ENCODE measurements at regions not wholly inside any gene's neighbourhood (a gene's known extent, or its start where the extent isn't known, plus 50 kb on each side); places are given as distances from the start of the nearest gene placed in this dataset.
"Not testable (repeated sequence)": the region's sequence is repeated elsewhere in the genome, so short reads cannot be mapped to it uniquely, and the experiment has no call there.

DNA sequence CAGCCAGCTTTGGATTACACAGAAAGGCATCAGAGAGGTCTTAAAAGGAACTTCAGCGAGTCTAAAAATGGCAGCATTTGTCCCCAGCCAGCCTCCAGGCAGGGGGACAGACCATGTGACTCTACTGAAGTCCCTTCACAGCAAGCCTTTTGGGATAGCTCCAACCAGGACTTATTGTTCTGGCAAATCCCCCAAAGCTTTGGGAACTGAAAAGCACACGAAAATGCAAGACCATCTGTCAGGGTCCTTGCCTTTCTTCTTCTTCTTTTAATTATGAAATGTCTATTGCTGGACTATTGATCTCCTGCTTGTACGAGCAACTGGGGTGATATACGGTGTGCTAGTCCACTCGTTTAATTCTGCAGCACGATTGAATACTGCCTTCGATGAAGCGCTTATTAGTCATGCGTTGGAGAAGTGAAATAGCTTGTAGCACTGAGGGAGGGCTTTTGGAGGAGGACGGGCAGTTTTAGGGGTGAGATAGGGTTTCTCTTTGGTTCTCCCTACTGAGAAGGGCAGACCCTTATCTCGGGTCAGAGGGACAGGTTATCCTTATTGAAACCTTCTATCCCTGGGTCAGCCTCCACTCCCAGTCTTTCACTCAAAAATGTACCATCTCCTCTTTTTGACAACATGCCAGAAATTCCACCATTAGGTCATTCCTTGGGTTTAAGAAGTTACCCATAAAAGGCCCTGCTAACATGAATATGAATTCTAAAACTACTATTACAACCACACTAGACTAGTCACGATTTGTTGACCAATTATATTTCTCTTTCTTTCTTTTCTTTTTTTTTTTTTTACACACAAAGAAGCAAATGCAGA lies 416.4 kb downstream of the MIAT start:
- no peak for DNase-seq

DNA sequence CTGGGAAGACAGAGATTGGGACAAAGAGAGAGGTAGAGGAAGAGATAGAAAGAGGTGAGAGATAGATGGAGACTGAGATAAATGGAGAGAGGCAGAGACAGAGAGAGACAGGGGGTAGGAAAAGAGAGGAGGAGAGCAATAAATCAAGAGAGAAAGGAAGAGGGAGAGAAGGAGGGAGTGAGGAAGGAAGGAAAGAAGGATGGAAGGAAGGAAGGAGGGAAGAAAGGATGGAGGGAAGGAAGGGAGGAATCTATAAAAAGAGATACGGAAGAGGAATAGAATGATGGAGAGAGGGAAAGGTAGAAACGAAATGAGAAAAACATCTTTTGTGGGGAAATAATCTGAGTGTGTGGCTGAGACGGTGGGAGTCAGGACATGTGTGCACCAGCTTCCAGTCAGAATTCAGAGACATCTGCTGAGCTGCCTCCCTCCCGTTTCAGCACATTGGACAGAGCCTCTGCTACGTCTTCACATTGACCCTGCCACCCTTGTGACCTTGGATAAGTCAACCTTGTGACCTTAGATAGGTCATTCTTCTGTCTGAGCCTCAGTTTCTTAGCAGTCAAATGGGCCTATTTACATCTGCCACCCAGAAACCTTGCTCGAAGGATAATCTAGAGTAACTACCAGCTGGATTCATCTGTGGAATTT lies 417.8 kb downstream of the MIAT start:
- DNase-seq = no peak

- no peak for DNase-seq
Measured at GRCh38 chr22:27075891-27076290, 418.5 kb downstream of the MIAT start.

DNA sequence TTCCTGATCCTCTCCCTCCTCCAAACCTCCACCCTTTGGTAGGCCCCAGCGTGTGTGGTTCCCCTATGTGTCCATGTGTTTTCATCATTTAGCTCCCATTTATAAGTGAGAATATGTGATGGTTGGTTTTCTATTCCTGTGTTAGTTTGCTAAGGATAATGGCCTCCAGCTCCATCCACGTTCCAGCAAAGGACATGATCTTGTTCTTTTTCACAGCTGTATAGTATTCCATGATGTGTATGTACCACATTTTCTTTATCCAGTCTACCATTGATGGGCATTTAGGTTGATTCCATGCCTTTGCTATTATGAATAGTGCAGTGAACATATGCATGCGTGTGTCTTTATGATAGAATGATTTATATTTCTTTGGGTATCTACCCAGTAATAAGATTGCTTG lies 420.7 kb downstream of the MIAT start:
- not testable (repeated sequence) for DNase-seq

GRCh38 chr22:27080036-27080578 lies 422.7 kb downstream of the MIAT start:
- no peak for DNase-seq

DNA sequence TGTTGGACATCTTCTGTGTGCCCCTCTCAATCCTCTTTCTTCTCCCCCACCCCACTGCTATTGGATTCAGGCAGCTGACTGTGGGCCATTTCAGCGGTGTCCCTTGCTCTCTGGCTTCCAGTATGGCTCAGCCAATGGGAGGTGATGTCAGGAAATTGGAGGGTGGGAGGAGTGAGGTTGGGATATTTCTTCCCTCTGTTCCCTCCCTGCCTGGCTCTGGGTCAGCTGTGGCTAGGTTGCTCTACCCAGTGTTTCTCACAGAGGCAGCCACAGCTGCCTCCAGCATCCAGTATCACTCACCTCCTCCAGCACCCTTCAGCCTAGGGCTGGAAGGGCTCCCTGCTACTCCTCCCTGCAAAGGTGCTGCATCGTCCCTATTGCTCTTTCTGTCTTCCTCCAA lies 423.5 kb downstream of the MIAT start:
- DNase-seq = no peak

DNA sequence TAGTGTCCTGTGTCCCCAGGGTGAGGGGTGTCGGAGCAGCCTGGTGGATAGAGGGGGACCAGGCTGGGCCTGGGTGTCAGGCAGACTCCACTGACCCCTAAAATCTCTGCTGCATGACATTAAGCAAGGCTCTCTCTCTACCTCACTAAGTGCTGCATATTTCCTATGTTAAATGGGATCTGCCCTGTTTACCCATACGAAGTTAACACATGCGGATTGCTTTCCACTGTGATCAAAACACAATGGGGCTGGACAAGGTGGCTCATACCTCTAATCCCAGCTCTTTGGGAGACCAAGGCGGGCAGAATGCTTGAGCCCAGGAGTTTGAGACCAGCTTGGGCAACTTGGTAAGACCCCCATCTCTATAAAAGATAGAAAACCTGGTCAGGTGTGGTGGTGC lies 426.2 kb downstream of the MIAT start:
- DNase-seq = no peak

GRCh38 chr22:27084130-27084529 lies 426.7 kb downstream of the MIAT start:
- no peak for DNase-seq

GRCh38 chr22:27086080-27087044 lies 429.0 kb downstream of the MIAT start:
- DNase-seq = no peak

GRCh38 chr22:27087051-27087450 lies 429.7 kb downstream of the MIAT start:
- DNase-seq = no peak

- DNase-seq = no peak
Measured at GRCh38 chr22:27088026-27088425, 430.6 kb downstream of the MIAT start.

DNA sequence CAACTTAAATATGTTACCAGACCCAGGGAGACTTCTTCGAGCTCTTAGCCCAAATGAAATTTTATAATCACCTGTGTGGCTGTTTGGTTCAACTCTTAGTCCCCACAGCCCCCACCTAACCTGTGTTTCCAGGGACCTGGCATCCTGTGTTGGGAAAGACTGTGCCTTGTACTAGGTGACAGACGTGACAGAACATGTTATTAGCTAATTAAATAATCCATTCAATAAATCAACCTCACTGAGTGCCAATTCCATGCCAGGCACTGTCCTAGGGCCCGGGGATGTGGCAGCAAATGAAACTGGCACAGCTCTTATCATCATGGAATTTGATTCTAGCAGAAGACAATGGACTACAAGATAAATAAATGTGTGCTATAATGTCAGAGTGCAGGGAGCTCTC lies 431.9 kb downstream of the MIAT start:
- no peak for DNase-seq

GRCh38 chr22:27090611-27091011 lies 433.2 kb downstream of the MIAT start:
- no peak for DNase-seq

DNA sequence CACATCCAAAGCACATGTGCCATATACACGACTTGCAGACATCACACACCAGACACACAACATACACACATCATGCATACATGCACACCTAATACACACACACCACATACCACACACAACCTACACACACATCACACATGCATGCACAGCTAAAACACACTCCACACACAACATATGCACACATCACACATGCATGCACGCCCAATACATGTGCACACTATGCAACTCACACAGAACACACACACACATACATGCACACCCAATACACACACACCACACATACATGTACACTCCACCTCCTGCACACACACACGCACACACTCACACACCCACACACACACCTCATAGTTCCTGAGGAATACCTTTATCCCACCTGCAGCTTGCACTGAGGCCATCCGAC lies 436.0 kb downstream of the MIAT start:
- DNase-seq = no peak

GRCh38 chr22:27094633-27095308 lies 437.4 kb downstream of the MIAT start:
- DNase-seq = no peak

DNA sequence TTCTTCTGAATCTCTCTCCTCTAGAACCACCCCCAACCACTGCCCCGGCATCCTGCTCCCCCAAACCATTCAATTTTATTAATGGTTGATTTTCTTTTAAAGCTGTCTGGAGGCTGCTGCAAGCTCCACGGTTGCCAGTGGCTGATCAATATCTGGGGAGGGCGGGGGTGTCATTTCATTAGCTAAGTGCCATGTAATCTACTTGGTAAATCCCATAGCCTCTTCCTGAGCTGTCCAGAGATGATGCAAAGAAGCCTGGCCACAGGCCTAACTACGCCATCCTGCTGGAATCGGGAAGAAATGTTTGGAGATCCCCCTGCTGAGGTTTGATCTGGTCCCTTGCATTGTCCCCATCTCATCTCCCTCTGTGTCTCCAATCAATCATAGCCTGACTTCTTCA lies 440.1 kb downstream of the MIAT start:
- DNase-seq = no peak

DNA sequence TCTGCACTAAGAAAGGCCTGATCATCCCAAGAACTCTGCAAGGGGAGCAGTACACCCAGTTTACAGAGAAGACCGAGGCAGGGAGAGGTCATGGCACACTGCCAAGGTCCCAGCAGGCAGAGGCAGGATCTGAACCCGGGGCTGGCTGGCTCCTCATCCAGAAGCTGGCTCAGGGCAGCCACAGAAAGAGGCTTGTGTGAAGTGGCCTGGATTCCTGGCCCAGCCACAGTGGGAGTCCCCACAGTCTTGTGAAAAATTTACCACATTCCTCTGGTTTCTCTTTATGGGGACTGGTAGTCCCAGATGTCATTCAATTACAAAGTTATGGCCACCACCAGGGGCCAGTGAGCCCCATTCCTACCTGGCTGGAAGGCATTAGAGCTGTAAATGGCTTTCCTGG lies 440.5 kb downstream of the MIAT start:
- DNase-seq = no peak

DNA sequence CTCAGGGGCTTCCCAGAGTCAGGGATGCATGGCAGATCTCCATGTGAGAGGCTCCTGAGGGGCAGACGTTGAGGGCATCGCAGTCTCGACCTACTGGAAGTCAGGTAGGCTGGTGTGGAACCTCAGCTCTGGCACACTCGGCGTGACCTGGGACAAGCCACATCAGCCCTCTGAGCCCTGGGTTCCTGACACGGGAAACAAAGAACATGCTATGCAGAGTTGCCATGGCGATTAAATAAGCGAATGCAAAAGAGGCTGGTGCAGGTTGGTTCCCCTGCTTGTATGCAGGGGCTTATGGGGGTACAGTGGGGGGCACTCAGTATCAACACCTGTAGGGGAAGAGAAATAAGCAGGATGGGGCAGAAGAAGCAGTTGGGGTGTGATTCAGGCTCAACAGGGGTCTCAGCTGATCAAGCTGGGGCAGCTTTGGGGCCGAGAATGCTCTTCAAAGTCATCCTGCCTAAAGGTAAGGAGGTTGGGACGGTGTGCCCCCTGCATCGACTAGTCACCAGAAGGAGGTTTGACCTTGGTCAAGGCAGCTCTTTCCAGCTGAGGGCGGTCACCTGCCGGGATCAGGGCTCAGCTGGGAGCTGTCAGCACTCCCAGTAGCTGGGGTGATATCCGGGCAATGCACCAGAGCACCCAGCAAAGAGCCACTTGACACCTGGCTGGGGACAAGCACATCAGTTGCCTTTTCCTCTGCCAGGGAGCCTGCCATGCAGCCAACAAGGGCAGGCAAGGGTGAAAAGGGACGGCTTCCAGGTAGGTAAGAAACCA lies 442.7 kb downstream of the MIAT start:
- no peak for DNase-seq

DNA sequence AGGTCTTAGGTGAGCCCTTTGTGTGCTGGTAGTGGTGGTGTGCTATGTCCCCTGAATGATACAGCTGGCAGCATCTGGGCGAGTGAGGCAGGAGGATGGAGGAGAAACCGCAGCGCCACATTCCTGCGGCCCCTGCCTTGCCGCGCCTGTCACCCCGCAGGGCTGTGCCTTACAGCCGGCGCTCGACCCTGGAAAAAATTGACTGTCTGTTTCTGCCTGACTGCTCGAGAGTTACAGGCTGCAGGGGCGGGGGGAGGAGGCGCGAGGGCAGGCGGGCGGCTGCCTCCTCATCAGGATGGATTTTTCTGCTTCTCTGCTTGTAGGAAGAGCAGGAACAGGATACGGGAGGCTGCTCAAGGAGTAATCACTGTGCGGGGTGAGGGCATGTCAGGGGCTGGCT lies 443.4 kb downstream of the MIAT start:
- DNase-seq = no peak

GRCh38 chr22:27101288-27101687 lies 443.9 kb downstream of the MIAT start:
- DNase-seq = no peak

DNA sequence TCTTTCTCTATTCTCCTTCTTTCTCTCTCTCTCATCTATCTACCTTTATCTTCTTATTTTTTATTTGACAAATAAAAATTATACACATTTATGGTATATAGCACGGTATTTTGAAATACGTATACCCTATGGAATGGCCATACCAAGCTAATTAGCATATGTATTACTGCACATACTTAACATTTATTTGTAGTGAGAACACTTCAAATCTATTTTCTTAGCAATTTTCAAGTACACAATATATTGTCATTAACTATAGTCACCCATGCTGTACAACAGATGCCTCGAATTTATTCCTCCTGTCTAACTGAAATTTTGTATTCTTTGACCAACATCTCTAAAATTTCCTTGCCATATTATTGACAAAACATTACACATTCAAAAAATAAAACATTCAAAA lies 447.1 kb downstream of the MIAT start:
- no peak for DNase-seq

Measured in NK-92 treated with Interleukin-12 subunit alpha and Interleukin-12 subunit beta, amount 100 ng/mL, for 24 hours (cell line).